Upper lobe of right lung (tissue), 1 donor: ENCODE measurements at regions not wholly inside any gene's neighbourhood (a gene's known extent, or its start where the extent isn't known, plus 50 kb on each side); places are given as distances from the start of the nearest gene placed in this dataset.

Experiments
- ATAC-seq: fragments of 200-7000 bp; cut with Tn5 transposase; one replicate; pipeline ENCODE4 v1.9.1; 2020; ENCODE audit warnings: mild to moderate bottlenecking, moderate library complexity
- DNase-seq: peaks from one replicate; pipeline ENCODE4 v3.0.0-alpha.2; 2020
- H3K27ac ChIP-seq: fragments of 200-600 bp; one replicate; pipeline ENCODE4 v1.8.0; 2022
- H3K27me3 ChIP-seq: fragments of 200-600 bp; one replicate; pipeline ENCODE4 v1.8.0; 2022; ENCODE audit warnings: mild to moderate bottlenecking
- H3K36me3 ChIP-seq: fragments of 200-600 bp; one replicate; pipeline ENCODE4 v1.8.0; 2022
- H3K4me1 ChIP-seq: fragments of 200-600 bp; one replicate; pipeline ENCODE4 v1.8.0; 2022
- H3K4me3 ChIP-seq: fragments of 200-600 bp; one replicate; pipeline ENCODE4 v1.8.0; 2022; ENCODE audit warnings: mild to moderate bottlenecking
- H3K9me3 ChIP-seq: fragments of 200-600 bp; one replicate; pipeline ENCODE4 v1.8.0; 2022
- CTCF ChIP-seq: fragments of 200-600 bp; IDR thresholded peaks from one replicate; pipeline ENCODE4 v1.8.0; 2022; ENCODE audit warnings: antibody characterized with exemption
- intact Hi-C: fragments of 100-400 bp; cut with DNase I; formaldehyde crosslinking; loops from one replicate; pipeline ENCODE4 v1.11.0; 2022
- donor health status: DM: no; HTN: yes; CAD: no; lungs with severe emphysema.

- no peak for TF ChIP-seq CTCF
- intact Hi-C loops = no loop called here
- no peak for ATAC-seq
- H3K27me3 ChIP-seq = no peaks in the 10 kb centered on the region
- no peaks in the 10 kb centered on the region for H3K36me3 ChIP-seq
- no peak for DNase-seq
- H3K27ac ChIP-seq = no peak overlapping the region
- no peak overlapping the region for H3K4me3 ChIP-seq
- no peaks in the 10 kb centered on the region for H3K4me1 ChIP-seq
- no peaks in the 10 kb centered on the region for H3K9me3 ChIP-seq
Observed at GRCh38 chr2:120609826-120610395, 125.8 kb upstream of the GLI2 start.

DNA sequence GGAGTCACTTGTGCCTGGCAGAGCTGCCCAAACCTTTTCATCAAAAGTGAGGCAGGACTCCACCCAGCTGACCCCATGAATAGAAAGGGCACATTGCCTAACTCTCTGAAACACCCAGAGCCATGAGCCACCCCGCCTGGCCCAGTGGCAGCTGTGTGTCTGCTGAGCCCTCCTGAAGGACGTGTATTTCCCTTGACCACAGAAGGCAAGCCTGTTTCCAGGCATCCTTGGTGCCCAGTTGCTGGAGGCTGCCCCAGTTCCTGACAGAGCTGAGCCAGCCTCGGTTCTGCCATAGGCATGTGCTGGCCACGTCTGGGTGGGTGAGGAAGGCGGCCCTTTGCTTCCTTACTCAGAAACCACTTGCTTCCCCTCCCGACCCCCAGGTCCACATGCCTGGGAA, 124.7 kb upstream of the GLI2 start:
- ATAC-seq = no peak
- no peak for DNase-seq
- TF ChIP-seq CTCF = no peak
- no peaks in the 10 kb centered on the region for H3K9me3 ChIP-seq
- no peaks in the 10 kb centered on the region for H3K4me1 ChIP-seq
- H3K27ac ChIP-seq = no peak overlapping the region
- H3K36me3 ChIP-seq = no peaks in the 10 kb centered on the region
- no peak overlapping the region for H3K4me3 ChIP-seq
- intact Hi-C loops = no loop called here
- no peaks in the 10 kb centered on the region for H3K27me3 ChIP-seq

GRCh38 chr2:120611961-120612360, 123.7 kb upstream of the GLI2 start:
- no peaks in the 10 kb centered on the region for H3K9me3 ChIP-seq
- no peaks in the 10 kb centered on the region for H3K4me1 ChIP-seq
- H3K4me3 ChIP-seq = no peak overlapping the region
- no peak overlapping the region for H3K27ac ChIP-seq
- ATAC-seq (no peak), DNase-seq (no peak)
- no peak for TF ChIP-seq CTCF
- no peaks in the 10 kb centered on the region for H3K36me3 ChIP-seq
- intact Hi-C loops = no loop called here
- no peaks in the 10 kb centered on the region for H3K27me3 ChIP-seq

DNA sequence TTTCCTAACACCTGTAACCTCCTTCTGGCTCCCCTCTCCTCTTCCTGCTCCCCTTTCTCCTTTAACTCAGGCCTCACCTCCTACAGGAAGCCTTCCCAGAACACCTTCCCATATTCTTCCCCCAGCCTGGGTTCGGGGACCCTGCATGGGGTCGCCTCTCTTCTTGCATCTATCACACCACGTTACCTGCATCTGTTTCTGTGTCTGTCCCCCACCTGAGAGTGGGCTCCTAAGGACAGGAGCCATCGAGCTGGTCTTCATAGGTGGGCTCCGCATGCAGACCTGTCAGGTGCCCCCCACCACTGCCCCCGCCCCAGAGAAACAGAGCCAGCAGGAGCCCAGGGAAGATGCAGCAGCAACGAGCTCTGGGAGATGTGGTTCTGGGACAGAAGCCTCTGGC, 123.2 kb upstream of the GLI2 start:
- Histone ChIP-seq H3K9me3 (no peaks in the 10 kb centered on the region), H3K4me3 (no peak overlapping the region), H3K4me1 (no peaks in the 10 kb centered on the region), H3K36me3 (no peaks in the 10 kb centered on the region), H3K27ac (no peak overlapping the region), H3K27me3 (no peaks in the 10 kb centered on the region)
- no peak for TF ChIP-seq CTCF
- intact Hi-C loops = no loop called here
- DNase-seq (no peak), ATAC-seq (no peak)

- Histone ChIP-seq H3K4me3 (no peak overlapping the region), H3K27me3 (no peaks in the 10 kb centered on the region), H3K36me3 (no peaks in the 10 kb centered on the region), H3K27ac (no peak overlapping the region), H3K4me1 (no peaks in the 10 kb centered on the region), H3K9me3 (no peaks in the 10 kb centered on the region)
- ATAC-seq (no peak), DNase-seq (no peak)
- no peak for TF ChIP-seq CTCF
- intact Hi-C loops = no loop called here
Observed at GRCh38 chr2:120612931-120613330, 122.7 kb upstream of the GLI2 start.
